ENCODE measurements at regions not wholly inside any gene's neighbourhood (a gene's known extent, or its start where the extent isn't known, plus 50 kb on each side); places are given as distances from the start of the nearest gene placed in this dataset.

DNA sequence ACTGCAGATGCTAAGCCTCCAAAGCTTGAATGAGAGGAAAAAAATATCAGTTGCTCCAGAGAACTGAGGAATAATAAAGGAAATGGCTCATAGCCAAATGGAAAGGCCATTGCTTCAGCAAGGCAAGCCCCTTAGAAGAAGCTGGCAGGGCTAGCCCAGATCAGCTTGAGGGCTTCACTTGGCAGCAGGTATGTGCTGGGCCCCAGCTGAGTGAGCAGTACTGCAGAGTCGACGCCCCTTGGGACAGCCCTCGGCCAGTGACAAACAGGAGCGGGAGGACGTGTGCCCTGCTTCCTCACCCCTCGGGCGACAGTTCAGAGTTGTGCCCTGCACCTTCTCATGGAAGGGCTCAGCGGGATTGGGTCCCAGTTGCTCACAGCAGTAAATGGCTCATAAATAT, 1031.2 kb upstream of the TMEM132C start:
- no peak for DNase-seq (ENCODE audit: low read depth)

DNA sequence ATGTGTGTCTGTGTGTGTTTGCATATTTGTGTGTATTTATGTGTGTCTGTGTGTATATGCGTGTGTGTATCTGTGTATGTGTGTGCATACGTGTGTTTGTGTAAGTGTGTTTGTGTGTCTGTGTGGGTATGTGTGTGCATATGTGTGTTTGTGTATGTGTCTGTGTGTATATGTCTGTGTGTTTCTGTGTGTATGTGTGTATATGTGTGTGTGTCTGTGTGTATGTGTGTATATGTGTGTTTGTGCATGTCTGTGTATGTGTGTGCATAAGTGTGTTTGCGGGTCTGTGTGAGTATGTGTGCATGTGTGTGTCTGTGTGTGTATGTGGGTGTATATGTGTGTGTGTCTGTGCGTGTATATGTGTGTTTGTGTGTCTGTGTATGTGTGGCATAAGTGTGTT, 1030.5 kb upstream of the TMEM132C start:
- no peak for DNase-seq (ENCODE audit: low read depth)

DNA sequence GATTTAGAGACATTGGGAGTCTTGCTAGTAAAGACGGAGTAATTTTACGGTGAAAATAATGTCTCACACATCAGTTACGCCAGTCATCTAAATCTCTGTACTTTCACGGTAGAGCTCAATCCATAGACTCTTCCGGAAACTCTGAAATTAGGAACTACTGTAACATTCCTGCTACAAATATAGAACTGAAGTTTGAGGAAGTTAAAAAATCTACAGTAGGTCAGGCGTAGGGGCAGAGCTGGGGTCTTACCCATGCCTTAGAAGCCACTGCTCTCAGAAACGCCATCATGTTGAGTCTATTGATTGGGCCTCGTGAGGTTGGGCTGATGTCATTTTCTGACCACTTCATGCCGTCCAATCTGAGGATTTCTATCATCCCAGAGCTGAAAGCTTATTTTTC, 1029.8 kb upstream of the TMEM132C start:
- no peak for DNase-seq (ENCODE audit: low read depth)

DNA sequence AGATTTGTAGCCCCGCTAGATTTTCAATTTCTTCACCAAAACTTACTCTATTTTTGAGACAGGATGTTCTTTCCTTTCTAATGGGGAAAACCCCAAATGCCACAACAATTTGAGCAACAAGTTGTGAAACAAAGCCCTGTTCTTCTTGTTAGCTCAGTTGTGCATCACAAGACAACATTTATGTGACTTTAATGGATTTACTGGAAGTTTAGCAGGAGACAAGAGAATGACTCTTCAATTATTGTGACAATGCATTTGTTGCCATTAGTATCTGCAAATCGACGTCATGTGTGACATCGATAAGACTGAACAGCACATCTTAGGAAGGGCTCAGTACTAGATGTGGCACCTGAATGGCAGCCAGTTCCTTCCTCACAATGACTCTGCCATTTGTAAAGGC, 1028.9 kb upstream of the TMEM132C start:
- DNase-seq (ENCODE audit: low read depth) = no peak

DNA sequence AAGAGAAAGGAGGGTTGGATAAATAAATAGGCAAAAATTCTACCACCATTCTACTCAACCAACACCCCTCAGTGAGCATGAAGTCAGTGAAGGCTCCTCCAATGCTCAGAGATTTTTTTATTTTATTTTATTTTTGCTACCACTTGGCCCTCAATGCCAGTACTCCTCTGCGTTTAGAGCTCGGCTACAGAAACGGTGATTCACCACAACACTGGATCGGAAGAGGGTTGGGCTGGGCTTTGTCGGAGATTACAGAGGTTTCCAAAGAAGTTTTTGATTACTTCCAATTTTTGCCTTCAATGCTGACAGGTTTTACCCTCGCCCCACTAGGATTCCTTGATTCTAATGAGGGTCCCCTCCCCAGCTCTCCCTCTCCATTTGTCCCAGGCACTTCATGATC, 1027.2 kb upstream of the TMEM132C start:
- no peak for DNase-seq (ENCODE audit: low read depth)

DNA sequence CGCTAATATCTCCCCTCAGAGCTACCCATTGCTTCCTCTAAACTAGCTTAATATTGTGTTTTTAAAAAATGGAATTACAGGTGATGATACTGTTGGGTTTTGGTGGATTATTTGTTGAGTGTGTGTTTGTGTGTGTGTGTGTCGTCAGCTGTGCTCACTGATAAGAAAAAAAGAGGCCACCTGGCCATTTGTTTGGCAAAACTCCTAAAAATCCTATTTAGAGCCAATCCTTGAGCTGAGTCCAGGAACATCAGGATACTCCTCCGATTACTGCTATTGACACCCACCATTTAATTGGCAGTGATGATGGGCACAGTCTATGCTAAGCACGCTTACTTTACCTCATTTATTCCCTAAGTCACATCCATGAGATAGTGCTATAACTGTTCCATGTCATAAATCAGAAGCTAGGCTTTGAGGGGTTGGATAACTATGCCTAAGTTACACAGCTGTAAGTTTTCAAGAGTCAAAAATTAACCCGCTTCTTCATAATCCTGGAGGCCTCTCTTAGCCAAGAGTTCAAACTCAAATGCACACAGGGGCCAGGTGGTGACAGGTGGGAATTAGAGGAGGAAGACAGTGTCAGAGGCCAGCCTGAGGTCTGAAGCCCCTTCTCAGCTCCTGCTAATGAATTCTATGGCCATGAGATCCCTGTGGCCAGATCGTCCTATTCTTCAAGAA, 1026.6 kb upstream of the TMEM132C start:
- DNase-seq (ENCODE audit: low read depth) = no peak

DNA sequence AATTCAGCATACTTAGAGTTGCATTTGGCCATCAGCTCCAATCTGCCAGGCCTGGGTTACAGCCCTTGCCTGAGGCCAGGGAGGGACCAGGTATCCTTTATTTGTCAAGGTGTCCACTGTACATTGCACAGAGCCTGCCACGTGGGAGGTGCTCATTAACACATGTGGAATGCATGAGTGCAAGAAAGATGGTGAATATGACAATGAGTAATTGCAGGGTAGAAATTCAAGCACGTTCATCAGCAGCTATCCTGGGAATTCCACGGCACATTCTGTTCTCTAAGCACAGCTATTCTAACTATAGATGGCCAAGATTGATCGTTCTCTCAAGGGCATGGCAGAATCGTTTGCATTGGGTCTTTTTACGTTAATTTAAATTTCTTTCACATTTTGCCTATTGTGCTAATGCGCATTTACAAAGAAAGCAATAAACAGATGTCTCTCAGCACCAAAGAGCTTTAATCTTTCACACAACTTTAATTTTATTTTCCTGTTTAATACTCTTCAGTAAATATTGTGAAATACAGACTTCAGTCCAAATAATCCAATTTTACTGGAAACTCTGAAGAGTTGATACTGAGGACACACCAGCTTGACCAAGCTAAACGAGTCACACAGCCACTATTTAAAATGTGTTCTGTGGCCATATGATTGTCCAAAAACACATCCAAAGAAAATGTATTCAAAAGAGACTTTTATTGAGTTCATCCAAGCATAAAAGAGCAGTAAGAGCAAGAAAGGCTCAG, 1025.7 kb upstream of the TMEM132C start:
- no peak for DNase-seq (ENCODE audit: low read depth)

DNA sequence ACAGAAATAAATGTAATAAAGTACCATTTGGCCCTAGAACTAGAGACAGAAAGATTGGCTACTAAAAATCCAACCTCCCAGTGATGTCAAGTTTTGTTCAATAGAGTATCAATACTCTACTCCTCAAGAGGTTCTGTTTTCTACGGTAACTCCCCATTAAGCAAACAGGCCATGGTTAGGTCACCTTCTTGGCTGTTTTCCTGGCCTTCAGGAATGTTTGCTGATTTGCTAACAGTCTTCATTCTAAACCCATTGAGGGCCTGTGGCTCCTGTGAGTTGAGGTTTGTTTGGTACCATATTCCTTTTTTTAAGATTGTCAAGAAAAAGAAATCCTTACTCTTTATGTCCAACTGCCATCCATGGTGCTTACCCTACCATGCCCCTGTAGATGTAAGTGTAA, 1022.0 kb upstream of the TMEM132C start:
- DNase-seq (ENCODE audit: low read depth) = no peak

DNA sequence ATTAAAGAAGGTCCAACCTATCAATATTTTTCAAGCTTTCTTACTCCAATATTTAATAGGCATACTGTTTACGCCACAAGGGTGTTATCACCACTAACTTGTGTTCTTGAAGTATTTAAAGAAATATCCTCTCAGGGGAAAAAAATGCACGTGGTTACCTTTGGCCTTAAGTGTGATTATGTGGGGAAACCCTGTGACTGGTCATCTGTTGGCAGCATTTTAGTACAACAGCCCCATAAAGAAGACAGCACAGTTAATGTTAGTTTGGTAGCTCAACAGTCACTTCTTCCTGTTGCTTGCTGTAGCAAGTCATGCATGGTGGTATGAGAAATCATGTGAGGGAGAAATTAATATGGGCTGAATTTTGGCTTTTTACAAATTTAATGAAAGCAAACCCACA, 1021.5 kb upstream of the TMEM132C start:
- DNase-seq (ENCODE audit: low read depth) = no peak

DNA sequence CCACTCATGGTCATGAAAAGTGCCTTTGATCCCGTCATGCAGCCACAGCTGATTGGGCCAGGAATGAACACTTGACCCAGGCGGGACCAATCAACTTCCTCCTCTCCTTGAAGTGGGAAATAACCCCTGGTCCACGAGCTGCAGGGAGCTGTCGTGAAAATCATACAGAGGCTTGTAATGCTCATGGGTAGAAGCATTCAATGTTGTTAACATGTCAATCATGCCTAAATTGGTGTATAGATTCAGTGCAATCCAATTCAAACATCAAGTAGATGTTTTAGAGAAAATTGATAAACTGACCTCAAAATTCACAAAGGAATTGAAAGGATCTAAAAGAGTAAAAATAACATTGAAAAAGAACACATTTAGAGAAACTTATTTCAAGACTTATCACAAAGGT, 1019.0 kb upstream of the TMEM132C start:
- no peak for DNase-seq (ENCODE audit: low read depth)

DNA sequence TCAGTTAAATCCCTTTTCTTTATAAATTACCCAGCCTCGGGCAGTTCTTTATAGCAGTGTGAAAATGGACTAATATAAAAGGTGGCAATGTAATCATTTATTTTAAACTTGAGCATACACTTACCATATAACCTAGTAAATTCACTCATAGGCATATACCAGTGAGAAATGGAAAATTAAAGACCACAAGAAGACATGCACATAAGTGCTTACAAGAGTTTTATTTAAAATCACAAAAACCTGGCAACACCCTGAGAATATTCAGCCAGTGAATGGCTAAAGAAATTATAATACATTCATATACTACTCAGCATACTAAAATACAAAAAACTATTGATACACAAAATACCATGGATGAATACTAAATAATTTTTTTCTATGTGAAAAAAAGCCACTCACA, 1017.5 kb upstream of the TMEM132C start:
- no peak for DNase-seq (ENCODE audit: low read depth)

DNA sequence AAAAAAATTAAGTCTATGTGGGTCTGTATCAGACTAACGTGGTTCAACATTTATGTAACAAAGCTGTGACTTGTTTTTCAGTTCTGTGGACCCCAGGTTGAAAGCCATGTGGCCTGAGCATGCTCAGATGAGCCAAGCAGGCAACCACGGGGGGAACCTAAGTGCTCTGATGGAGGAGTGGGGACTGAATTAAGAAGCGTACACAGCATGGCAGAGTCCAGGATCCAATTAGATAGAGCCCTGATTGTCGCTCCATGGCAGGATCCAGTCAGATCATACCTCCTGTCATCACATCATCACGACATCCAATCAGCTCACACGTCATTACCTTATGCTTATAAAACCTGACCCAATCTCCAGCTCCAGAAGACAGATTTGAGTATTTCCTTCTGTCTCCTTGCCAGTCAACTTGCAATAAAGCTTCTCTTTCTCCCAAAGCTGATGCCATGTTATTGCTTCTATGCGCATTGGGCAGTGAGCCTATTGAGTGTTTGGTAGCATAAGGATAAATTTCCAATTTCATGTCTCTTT, 1013.1 kb upstream of the TMEM132C start:
- no peak for DNase-seq (ENCODE audit: low read depth)

DNA sequence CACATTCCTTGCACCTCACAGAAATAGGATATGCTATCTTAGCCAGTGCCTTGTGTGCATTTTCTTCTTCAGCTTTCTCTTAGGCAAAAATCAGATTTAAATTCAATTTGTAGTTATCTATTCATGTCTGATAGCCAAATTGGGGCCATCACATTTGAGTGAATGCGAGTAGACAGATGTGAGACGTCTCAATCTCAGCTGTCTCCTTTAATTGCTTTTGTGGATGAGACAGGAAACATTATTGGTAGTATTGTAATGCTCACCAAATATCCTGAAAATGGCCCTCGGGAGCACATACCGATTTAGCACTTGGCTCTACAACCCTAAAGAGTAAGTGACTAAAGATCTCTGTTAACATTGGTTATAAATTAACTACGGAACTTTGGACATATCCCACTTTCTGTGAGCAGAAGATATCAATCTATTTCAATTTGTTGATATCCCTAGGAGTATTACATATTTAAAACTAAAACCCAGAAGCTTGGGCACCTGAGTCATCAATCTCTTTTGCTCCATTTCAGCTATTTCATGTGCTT, 1012.5 kb upstream of the TMEM132C start:
- DNase-seq (ENCODE audit: low read depth) = no peak

DNA sequence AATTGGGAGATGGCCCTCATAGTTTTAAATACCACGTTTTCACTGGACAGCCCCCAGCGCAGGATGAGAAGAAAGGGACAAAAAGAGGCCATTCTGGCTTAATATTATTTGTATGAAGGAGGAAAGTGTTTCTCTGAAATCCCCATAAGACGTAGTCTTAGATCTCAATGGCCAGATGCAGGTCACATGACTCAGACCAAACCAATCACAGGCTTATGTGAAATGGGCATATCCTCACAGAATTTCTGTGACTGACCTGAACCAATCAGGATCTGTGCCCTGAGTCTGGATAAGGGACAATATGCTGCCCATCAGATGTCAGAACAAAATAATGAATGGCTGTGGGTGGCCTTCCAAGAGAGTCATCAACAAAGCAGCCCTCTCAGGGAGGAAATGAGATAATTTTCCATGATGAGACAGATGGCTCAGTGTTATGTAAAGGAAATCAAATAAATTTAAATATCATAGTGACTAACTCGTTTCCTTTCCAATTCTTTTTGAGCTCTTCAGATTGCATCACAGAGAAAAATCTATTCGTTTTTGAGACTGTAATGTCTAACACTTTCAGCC, 1009.5 kb upstream of the TMEM132C start:
- no peak for DNase-seq (ENCODE audit: low read depth)

DNA sequence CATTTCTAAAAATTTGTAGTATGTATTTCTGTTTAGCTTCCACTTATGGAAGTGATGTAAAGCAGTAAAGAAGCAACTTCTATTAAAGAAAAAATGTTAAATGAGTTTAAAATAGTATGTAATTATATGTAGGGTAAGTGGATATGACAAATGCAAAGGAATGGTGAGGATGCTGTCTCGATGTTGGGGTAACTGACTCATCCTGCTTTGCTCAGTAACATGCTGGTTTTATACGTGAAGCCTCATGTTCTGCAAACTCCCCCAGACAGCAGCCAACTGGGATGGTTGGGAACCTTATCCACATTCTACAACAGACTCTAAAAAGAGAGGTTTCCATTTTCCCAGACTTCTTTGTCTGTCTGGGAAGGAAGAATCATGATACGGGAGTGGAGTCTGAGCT, 1006.4 kb upstream of the TMEM132C start:
- DNase-seq (ENCODE audit: low read depth) = no peak

DNA sequence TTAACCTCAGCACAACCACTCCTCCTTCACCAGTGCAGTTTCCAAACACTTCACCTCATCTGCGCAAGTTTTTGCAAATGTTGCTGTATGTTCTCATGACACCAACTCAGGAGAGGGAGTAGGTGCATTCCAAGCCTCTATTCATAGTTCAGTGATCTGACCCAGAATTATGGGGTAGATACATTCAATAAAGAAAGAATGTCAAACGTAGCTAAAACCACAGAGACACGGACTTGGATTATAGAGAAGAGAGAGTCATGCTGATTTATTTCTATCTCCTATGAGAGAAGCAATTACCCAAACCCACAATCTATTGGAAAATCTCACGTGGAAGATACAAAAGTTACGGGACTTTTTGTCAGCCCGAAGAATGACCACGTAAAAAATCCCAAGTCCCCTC, 1006.0 kb upstream of the TMEM132C start:
- DNase-seq (ENCODE audit: low read depth) = no peak

DNA sequence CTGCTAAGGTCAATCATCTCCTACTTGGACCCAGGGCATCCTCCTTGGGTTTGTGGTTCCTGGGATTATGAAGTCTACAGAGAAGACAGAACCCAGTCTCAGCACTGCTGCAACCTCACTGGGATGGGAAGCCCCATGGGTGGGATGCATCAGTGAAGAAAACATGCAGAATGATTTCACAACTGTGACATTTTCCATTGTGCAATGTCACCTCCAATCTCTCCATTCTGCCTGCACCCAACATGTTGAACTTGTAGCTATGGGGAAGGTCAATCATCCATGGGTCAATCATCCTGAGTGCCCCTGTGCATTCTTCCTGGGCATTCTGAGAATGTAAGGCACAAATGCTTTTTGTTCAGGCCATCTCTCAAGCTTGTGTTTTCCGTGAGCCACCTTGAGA, 1004.4 kb upstream of the TMEM132C start:
- DNase-seq (ENCODE audit: low read depth) = no peak

DNA sequence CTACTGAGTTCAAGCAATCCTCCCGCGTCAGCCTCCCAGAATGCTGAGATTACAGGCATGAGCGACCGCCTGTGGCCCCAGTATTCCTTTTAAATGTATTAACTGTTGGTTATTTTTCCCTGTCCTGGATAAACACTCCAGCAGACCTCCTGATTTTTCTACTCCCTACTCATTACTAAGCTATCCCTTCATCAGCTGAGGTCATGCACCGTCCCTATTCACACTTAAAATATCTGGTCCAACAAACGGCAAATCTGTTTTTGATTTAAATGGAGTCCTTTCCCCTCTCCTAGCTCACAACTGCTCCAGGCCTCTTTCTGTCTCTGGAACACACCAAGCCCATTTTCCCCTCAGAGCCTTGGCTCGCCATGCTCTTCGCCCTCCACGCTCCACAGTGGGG, 1003.3 kb upstream of the TMEM132C start:
- DNase-seq (ENCODE audit: low read depth) = no peak

DNA sequence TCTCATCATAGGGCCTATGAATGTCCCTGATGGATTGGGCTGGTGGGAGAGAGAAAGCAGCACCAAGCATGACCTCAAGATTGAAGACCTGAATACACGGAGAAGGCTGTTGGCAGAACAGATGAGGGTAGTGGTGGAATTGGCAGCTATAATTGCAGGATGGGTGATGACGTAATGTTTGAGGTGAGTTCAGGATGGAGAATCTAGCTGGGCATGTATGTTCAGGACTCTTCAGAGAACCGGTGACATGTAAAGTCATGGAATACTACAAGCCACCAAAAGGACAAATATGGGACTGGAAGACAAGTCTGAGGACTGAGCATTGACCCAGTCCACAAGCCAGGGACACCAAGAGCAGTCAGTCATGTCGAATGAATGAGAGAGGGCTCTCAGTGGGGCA, 999.8 kb upstream of the TMEM132C start:
- DNase-seq (ENCODE audit: low read depth) = no peak

DNA sequence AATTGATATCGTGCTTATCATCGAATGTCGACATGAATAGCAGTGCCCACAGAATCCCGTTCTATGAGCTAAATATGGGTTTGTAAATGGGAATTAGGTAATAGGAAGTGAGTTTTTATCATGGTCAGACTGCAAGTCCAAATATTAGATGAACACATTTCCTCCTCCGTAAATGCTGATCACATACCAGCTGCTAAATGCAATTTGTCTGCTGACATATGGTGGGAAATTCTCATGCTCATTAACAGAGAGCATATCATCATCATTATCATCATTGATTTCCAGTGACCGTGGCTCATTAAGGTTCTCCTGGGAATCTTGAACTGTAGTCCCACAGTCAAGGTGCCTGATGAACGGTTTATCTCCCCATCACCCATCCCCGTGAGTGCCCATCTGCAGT, 998.8 kb upstream of the TMEM132C start:
- no peak for DNase-seq (ENCODE audit: low read depth)

DNA sequence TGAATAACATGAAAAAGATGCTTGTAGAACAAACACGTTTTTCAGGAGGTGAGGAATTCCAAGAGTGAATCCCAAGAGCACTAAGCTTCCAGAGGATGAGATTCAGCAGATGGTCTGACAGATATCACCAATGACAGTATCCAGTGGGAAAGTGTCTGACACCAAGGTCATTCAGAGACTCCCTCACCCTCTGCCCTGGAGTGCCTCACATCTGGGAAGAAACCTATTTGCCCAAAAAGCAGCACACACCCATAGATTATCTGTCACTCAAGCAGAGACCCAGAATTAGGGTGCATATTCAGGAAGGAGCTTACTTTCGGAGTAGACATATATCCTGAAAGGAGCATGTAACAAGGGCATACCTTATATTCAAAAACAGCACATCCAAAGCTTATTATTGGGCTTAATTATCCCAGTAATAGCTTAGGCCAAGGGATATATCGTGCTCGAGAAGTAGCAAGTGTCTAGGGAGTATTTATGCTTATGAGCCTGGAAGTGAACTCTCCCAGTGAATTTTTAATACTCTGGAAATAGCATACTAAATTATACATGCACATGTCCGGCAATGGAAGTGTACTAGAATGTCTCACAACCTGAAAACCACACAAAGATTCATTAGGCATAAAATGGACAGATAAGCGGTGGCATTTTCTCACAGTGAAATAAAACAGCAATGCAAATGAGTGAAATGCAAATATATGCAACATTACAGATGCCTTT, 998.1 kb upstream of the TMEM132C start:
- no peak for DNase-seq (ENCODE audit: low read depth)

DNA sequence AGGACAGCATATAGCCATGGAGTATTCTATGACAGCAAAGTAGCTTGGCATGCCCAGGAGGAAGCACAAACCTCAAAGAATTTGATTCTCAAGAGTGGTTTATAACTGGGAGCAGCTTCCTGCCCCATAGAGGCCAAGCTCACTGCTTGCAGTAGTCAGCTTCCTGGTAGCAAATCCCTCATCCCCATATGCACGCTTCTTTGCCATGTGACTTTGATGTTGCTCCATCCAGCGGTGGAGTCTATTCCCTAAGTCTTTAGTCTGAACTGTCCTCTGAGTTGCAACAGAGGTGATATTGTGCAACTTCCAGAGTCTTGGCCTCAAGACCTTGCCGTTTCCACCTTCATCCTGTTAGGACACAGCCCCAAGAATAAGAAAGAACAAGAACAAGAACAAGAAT, 996.8 kb upstream of the TMEM132C start:
- DNase-seq (ENCODE audit: low read depth) = no peak

DNA sequence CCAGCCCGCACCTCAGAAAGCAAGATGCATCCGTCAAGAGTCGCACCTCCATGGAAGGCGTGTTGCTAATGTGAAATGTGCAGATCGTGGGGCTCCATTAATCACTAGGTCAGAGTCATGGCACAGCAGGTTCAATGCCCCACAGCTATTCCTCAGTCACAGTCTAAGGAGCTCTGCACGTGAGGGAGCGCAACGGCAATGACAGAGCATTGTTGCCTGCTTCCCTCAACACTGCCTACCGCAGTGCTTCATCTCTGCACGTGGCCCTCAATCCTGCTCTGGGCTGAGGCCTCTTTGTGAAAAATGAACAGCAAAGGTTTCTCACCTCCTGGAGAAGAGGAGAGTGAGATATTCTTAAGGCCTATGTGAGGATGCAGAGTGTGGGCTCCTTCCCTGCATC, 995.2 kb upstream of the TMEM132C start:
- no peak for DNase-seq (ENCODE audit: low read depth)
